D341Med (cell line): ENCODE measurements at regions not wholly inside any gene's neighbourhood (a gene's known extent, or its start where the extent isn't known, plus 50 kb on each side); places are given as distances from the start of the nearest gene placed in this dataset.
"Not testable (repeated sequence)": the region's sequence is repeated elsewhere in the genome, so short reads cannot be mapped to it uniquely, and the experiment has no call there.

Experiments used
- DNase-seq: peaks from one replicate; pipeline ENCODE4 v3.0.0; 2012; ENCODE audit warnings: low spot score

GRCh38 chr9:24841993-24842392 lies 296.3 kb upstream of the IZUMO3 start:
- DNase-seq, result no peak

DNA sequence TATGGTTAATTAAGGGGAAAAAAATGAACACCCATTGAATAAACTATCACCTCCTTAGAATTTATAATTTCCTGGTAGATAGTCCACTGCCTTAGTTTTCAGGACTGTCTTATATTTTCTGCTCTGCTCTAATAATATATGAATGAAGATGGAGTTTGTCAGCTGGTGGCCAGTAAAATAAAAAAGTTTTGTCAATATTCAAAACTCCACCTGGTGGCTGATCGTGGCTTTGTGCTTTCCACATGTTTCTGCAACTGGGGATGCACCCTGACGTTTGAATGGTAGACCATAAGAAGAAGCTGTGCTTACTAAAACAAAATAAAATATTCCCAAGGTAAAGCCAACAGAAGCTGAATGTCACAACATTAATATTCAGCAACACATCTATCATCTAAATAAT lies 286.6 kb upstream of the IZUMO3 start:
- DNase-seq, result peak; percentile 26

DNA sequence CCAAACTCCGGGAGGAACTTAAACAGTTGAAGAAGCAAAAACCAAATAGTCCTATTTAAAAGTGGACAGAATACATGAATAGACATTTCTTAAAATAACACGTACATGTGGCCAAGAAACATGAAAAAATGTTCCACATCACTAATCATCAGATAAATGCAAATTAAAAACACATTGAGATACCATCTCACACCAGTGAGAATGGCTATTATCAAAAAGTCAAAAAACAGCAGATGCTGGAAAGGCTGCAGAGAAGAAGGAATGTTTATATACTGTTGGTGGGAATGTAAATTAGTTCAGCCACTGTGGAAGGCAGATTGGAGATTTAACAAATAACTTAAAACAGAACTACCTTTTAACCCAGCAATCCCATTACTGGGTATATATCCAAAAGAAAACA lies 283.0 kb upstream of the IZUMO3 start:
- DNase-seq, result no peak

DNA sequence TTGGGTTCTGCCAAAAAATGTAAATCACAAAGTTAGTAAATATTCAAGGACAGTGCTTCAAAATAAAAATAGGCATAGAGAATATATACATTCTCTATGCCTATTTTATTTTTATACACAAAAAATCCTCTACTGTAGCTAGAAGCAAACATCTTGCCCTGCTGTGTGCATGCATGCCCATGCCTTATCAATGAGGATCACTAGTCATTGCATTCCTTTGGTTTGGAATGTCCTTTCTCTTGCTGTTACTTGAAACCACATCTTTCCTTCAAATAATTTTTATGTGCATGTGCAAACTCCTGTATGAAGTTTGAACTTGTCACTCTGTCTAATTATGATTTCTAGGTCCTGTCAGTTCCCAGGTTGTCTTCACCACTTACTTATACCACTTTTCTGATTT lies 278.9 kb upstream of the IZUMO3 start:
- DNase-seq, result no peak

- DNase-seq, result no peak
These were observed 274.5 kb upstream of the IZUMO3 start for GRCh38 chr9:24820196-24820595.

DNA sequence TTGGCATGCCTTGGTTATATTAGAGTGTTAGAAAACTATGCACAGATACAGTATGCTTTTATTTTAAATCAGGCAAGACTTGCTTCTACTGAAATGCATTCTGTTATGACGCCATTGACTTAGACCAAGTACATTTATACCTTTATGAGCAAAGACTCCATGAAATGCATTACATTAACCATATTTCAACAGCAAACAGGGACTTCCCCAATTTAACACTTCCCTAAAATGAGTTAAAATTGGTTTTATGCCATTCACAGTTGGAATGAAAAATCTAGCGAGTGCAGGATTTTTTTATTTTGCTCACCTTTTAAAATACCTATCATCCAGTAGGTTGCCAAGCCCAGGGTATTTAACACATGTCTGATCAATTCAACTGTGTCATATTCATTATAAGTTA lies 272.1 kb upstream of the IZUMO3 start:
- DNase-seq, result no peak

DNA sequence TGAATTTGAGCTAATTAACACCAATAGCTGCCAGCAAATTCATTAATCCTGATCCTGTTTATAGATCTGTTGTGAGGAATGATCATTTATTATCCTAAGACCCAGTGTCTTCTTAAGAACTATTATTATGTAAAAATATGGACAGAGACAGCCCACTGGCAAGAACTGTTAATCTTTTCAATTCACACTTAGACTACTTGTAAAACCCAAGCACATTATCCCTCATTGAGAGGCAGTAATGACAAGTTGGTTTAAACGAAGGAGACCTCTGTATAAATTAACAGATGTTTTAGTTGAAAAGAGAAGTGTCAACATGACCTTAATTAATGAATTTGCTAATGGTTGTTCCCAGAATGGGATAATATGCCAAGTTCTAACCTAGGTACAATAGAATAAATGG lies 270.3 kb upstream of the IZUMO3 start:
- no peak for DNase-seq

- no peak for DNase-seq
These were observed 255.6 kb upstream of the IZUMO3 start for GRCh38 chr9:24801344-24801743.

DNA sequence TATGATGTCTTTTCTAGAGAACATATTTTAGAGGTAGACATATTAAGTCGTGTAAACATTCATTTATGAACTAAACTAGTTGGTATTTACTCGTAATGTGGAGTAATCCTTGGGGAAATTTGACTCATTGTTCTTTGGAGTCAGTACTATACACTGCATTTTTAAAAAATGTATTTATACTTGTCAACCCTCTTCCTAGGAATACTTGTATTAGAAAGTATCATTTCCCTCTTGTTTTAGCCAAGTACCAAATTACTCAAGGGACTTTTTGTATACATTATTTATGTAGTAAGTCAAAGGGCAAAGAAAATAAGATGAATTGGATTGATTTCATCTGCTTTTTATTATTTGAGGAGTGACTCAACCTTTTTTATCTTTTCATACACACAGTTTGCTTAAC lies 248.1 kb upstream of the IZUMO3 start:
- DNase-seq, result no peak

GRCh38 chr9:24776226-24776625 lies 230.5 kb upstream of the IZUMO3 start:
- no peak for DNase-seq

DNA sequence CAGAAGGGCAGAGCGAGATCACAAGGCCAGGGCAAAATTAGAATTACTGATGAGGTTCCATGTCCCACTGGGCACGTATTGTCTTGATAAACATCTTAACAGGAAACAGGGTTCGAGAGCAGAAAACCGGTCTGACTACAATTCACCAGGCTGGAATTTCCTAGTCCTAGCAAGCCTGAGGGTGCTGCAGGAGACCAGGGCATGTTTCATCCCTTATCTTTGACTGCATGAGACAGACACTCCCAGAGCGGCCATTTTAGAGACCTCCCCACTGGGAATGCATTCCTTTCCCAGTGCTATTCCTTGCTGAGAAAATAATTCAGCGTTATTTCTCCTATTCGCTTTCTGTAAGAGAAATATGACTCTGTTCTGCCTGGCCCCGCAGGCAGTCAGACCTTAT lies 228.5 kb upstream of the IZUMO3 start:
- not testable (repeated sequence) for DNase-seq

- no peak for DNase-seq
These were observed 220.4 kb upstream of the IZUMO3 start for GRCh38 chr9:24766081-24766480.

- DNase-seq, result no peak
These were observed 219.5 kb upstream of the IZUMO3 start for GRCh38 chr9:24765025-24765756.

DNA sequence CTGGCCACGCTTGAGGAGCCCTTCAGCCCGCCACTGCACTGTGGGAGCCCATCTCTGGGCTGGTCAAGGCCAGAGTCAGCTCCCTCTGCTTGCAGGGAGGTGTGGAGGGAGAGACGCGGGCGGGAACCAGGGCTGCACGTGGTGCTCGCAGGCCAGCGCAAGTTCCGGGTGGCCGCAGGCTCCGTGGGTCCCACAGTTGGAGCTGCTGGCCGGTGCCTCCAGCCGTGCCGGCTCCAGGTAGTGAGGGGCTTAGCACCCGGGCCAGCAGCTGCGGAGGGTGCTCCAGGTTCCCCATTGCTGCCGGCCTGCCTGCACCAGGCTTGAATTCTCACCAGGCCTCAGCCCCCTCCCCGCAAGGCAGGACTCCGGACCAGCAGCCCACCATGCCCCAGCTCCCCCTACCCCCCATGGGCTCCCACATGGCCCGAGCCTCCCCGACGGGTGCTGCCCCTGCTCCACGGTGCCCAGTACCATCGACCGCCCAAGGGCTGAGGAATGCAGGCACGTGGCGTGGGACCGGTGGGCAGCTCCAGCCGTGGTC lies 192.8 kb upstream of the IZUMO3 start:
- no peak for DNase-seq

- no peak for DNase-seq
These were observed 186.1 kb upstream of the IZUMO3 start for GRCh38 chr9:24731754-24732153.

GRCh38 chr9:24721621-24722020 lies 175.9 kb upstream of the IZUMO3 start:
- no peak for DNase-seq

DNA sequence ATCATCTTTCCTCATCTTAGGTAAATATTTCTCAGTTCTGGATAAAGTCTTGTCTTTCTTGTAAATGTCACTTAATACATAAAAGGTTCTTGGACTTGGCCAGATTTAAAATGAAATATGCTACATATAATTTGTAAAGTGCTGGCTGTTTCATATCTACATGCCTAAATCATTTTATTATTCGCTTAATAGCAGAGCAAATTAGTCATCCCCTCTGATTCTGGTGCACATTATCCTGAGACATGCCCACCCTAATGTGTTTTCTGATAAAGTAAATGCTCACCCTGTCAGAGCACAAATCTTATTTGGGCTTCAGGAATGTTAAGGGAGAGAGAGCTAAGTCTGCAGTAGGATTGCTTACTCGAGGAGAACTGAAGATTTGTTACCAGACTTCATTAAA lies 166.5 kb upstream of the IZUMO3 start:
- DNase-seq, result no peak

GRCh38 chr9:24708814-24709213 lies 163.1 kb upstream of the IZUMO3 start:
- no peak for DNase-seq

GRCh38 chr9:24698881-24699518 lies 153.3 kb upstream of the IZUMO3 start:
- DNase-seq, result no peak

DNA sequence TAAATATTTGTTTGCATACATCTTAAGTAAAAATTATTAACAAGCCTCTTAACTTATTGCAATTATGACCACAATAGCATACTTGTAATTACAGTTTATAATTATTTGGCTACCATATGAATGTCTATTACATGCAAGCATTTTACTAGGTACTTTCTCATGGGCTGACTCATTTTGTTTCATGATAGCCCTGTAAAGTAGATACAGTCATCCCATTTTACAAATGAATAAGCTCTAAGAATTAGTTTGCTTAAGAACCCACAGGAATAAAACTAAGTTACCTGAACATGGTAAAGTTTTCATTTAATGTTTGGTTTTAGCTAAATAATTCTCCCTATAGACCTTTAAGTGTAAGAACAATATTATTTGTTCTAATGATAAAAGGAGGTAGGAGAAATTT lies 126.6 kb upstream of the IZUMO3 start:
- no peak for DNase-seq

DNA sequence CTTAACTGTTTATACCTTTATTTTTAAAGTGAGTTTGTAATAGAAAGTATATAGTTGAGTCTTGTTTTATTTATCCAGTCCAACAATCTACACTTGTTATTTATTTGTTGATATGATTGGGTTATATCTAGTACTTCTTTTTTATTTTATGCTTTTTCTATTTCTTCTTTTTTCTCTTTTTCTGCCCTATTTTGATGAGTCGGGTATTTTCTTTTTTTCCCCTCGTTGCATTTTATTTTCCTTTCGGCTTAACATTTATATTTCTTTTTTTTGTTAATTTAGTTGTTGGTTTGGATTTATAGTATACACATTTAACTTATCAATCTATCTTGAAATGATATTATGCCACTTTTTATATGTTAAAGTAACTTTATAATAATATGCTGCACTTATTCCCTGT lies 111.7 kb upstream of the IZUMO3 start:
- DNase-seq, result no peak

DNA sequence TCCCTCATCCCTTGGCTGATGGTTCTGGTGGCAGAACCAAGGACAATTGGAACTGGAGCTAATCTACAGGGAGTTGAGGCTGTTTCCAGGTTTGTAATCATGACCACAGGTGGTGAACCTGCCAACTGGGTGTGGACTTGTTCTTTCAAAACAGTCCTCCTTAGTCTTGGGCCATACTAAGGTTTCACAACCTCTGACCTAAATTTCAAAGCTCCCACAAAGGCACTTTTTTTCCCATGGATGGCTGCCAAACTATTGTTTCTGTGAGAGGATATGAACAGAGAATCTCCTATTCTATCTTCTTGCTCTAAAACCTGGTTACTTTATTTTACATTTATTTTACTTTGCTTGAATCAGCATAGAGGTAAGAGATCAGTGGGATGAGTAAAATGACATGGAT lies 106.5 kb upstream of the IZUMO3 start:
- no peak for DNase-seq

GRCh38 chr9:24628809-24629208 lies 83.1 kb upstream of the IZUMO3 start:
- not testable (repeated sequence) for DNase-seq

DNA sequence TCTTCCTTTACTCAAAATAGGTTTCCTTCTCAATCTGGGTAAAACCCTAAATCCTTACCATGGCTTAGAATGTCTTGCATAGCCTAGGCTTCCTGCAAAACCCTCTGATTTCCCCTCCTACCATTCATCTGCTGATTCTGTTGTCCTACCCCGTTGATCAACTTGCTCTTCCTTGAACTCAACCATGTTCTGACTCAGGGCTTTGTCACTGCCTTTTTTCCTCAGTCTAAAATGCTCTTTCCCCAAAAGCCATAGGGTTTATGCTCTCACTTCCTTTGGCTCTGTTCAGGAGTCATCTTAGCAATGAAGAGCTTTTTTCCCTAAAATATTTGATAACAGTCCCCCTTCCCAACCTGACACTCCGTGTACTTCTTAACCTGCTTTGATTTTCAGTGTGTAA lies 79.4 kb upstream of the IZUMO3 start:
- DNase-seq, result no peak
